ENCODE measurements at regions not wholly inside any gene's neighbourhood (a gene's known extent, or its start where the extent isn't known, plus 50 kb on each side); places are given as distances from the start of the nearest gene placed in this dataset.

- H3K9me3 ChIP-seq (ENCODE audit: control insufficient read depth in 2 of 2, insufficient read depth in 1 of 2, low read length in 1 of 2) = peaks cover 0 to 8% of the 10 kb centered on the region in 2 donors
- H3K4me3 ChIP-seq (ENCODE audit: low read length in 2 of 2) = no peak overlapping the region
- H3K4me1 ChIP-seq (ENCODE audit: control insufficient read depth in 2 of 2, insufficient read depth in 2 of 2, low read length in 2 of 2) = no peaks in the 10 kb centered on the region
- no peak overlapping the region for H3K27ac ChIP-seq (ENCODE audit: low read depth in 1 of 2, low read length in 1 of 2)
- H3K36me3 ChIP-seq (ENCODE audit: control insufficient read depth in 2 of 2, insufficient read depth in 2 of 2, low read length in 1 of 2) = no peaks in the 10 kb centered on the region
- DNase-seq (ENCODE audit: low read depth in 6 of 9, low spot score in 9 of 9) = no peak
- H3K27me3 ChIP-seq (ENCODE audit: control insufficient read depth in 2 of 2, insufficient read depth in 1 of 2, low read length in 1 of 2) = no peaks in the 10 kb centered on the region
- 95% methylated on average over 9 of the region's 9 CpGs for WGBS
Observed at GRCh38 chr7:98697485-98698240, 80.6 kb downstream of the NPTX2 start.

DNA sequence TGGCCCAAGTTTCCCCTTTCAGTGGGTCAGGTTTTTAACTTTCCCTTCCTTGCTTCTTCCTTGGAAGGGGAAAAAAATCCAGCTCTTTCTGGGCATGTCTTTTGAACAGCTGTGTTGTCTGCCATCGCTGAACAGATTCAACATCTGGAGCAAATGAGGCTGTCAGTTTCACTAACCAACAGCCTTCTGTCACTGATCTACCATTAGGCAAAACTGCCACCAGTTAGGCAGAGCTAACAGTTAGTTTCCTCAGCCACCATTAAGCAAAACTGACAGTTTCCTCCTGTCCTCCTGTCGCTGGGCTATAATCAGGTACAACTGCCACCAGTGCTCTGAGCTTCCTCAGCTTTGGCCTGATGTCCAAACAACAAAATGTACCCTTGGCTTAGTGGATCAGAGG, 81.9 kb downstream of the NPTX2 start:
- Histone ChIP-seq H3K9me3 (ENCODE audit: control insufficient read depth in 2 of 2, insufficient read depth in 1 of 2, low read length in 1 of 2) (no peaks in the 10 kb centered on the region), H3K27me3 (ENCODE audit: control insufficient read depth in 2 of 2, insufficient read depth in 1 of 2, low read length in 1 of 2) (peaks cover 0 to under 1% of the 10 kb centered on the region in 2 donors), H3K4me3 (ENCODE audit: low read length in 2 of 2) (no peak overlapping the region), H3K36me3 (ENCODE audit: control insufficient read depth in 2 of 2, insufficient read depth in 2 of 2, low read length in 1 of 2) (no peaks in the 10 kb centered on the region), H3K4me1 (ENCODE audit: control insufficient read depth in 2 of 2, insufficient read depth in 2 of 2, low read length in 2 of 2) (no peaks in the 10 kb centered on the region), H3K27ac (ENCODE audit: low read depth in 1 of 2, low read length in 1 of 2) (no peak overlapping the region)
- WGBS = 81% methylated on average over 2 of the region's 2 CpGs
- no peak for DNase-seq (ENCODE audit: low read depth in 6 of 9, low spot score in 9 of 9)

DNA sequence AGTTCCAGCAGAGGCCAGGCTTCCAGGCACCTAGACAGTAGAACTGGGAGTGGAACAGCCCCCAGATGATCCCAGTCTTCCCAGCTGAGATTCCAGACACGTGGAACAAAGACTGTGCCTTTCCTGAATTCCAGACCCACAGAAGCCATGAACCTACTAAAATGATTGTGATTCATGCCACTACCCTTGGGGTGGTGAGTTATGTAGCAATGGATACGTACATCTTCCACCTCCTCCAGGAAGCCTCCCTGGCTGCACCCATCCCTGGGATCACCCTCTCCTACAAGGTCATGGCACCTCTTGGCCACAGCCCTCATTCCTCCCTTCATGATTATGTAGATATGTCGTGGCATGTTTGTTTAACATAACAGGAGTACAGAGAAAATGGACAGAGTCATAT, 83.4 kb downstream of the NPTX2 start:
- peaks cover 0 to 2% of the 10 kb centered on the region in 2 donors for H3K27me3 ChIP-seq (ENCODE audit: control insufficient read depth in 2 of 2, insufficient read depth in 1 of 2, low read length in 1 of 2)
- no peaks in the 10 kb centered on the region for H3K9me3 ChIP-seq (ENCODE audit: control insufficient read depth in 2 of 2, insufficient read depth in 1 of 2, low read length in 1 of 2)
- WGBS = 80% methylated on average over 3 of the region's 3 CpGs
- no peaks in the 10 kb centered on the region for H3K36me3 ChIP-seq (ENCODE audit: control insufficient read depth in 2 of 2, insufficient read depth in 2 of 2, low read length in 1 of 2)
- no peak for DNase-seq (ENCODE audit: low read depth in 6 of 9, low spot score in 9 of 9)
- no peak overlapping the region for H3K4me3 ChIP-seq (ENCODE audit: low read length in 2 of 2)
- no peaks in the 10 kb centered on the region for H3K4me1 ChIP-seq (ENCODE audit: control insufficient read depth in 2 of 2, insufficient read depth in 2 of 2, low read length in 2 of 2)
- H3K27ac ChIP-seq (ENCODE audit: low read depth in 1 of 2, low read length in 1 of 2) = no peak overlapping the region

DNA sequence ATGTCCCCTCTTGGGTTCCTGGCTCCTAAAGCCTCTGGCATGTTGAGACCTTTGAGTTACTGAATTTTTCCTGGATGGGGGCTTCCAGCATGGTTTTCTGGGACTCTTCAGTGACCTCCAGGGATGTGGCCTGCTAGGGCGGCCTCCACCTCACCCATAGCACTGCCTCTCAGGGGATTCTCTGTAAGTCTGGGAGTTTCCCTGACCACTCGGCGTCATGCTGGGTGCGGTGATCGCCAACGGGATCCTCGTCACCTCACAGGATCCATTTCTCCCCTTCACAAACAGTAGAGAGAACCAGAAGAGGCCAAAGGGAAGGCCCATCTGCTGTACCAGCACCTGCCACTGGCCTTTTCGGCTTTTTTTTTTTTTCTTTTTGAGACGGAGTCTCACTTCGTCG, 84.3 kb downstream of the NPTX2 start:
- Histone ChIP-seq H3K27ac (ENCODE audit: low read depth in 1 of 2, low read length in 1 of 2) (no peak overlapping the region), H3K4me3 (ENCODE audit: low read length in 2 of 2) (no peak overlapping the region), H3K4me1 (ENCODE audit: control insufficient read depth in 2 of 2, insufficient read depth in 2 of 2, low read length in 2 of 2) (no peaks in the 10 kb centered on the region), H3K27me3 (ENCODE audit: control insufficient read depth in 2 of 2, insufficient read depth in 1 of 2, low read length in 1 of 2) (peaks cover 0 to 2% of the 10 kb centered on the region in 2 donors), H3K9me3 (ENCODE audit: control insufficient read depth in 2 of 2, insufficient read depth in 1 of 2, low read length in 1 of 2) (no peaks in the 10 kb centered on the region), H3K36me3 (ENCODE audit: control insufficient read depth in 2 of 2, insufficient read depth in 2 of 2, low read length in 1 of 2) (no peaks in the 10 kb centered on the region)
- WGBS = 95% methylated on average over 11 of the region's 11 CpGs
- no peak for DNase-seq (ENCODE audit: low read depth in 6 of 9, low spot score in 9 of 9)

DNA sequence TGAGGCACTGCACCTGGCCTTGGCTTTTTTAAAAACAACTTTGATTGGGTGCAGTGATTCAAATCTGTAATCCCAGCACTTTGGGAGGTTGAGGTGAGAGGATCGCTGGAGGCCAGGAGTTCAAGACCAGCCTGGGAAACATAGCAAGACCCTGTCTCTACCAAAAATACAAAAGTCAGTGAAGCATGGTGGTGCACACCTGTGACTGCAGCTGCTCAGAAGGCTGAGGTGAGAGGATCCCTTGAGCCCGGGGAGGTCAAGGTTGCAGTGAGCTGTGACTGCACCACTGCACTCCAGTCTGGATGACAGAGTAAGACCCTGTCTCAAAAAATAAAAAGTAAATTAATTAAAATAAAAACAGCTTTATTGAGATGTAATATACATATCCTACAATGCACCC, 84.9 kb downstream of the NPTX2 start:
- Histone ChIP-seq H3K4me3 (ENCODE audit: low read length in 2 of 2) (no peak overlapping the region), H3K27me3 (ENCODE audit: control insufficient read depth in 2 of 2, insufficient read depth in 1 of 2, low read length in 1 of 2) (peaks cover 0 to 2% of the 10 kb centered on the region in 2 donors), H3K27ac (ENCODE audit: low read depth in 1 of 2, low read length in 1 of 2) (no peak overlapping the region), H3K9me3 (ENCODE audit: control insufficient read depth in 2 of 2, insufficient read depth in 1 of 2, low read length in 1 of 2) (no peaks in the 10 kb centered on the region), H3K4me1 (ENCODE audit: control insufficient read depth in 2 of 2, insufficient read depth in 2 of 2, low read length in 2 of 2) (no peaks in the 10 kb centered on the region), H3K36me3 (ENCODE audit: control insufficient read depth in 2 of 2, insufficient read depth in 2 of 2, low read length in 1 of 2) (no peaks in the 10 kb centered on the region)
- no peak for DNase-seq (ENCODE audit: low read depth in 6 of 9, low spot score in 9 of 9)
- 94% methylated on average over 2 of the region's 2 CpGs for WGBS

DNA sequence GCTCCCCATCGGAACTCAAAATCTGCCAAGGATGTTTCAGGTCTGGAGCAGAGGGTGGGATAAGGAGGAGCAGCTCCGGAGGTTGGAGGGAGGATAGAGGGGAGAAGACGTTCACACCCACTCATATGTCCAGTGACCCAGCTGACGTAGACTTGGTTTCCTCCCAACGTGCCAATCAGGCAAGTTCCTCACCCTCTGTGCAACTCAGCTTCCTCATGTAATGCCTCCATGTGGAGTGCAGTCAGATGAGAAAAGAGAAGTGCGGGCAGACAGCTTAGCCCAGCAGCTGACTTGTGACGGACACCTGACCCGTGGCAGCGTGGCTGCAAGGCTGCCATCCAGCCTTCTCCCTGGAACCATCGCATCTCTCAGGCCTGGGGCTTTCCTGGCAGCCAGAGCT, 86.8 kb downstream of the NPTX2 start:
- Histone ChIP-seq H3K9me3 (ENCODE audit: control insufficient read depth in 2 of 2, insufficient read depth in 1 of 2, low read length in 1 of 2) (no peaks in the 10 kb centered on the region), H3K4me1 (ENCODE audit: control insufficient read depth in 2 of 2, insufficient read depth in 2 of 2, low read length in 2 of 2) (no peaks in the 10 kb centered on the region), H3K27ac (ENCODE audit: low read depth in 1 of 2, low read length in 1 of 2) (no peak overlapping the region), H3K4me3 (ENCODE audit: low read length in 2 of 2) (no peak overlapping the region), H3K36me3 (ENCODE audit: control insufficient read depth in 2 of 2, insufficient read depth in 2 of 2, low read length in 1 of 2) (no peaks in the 10 kb centered on the region), H3K27me3 (ENCODE audit: control insufficient read depth in 2 of 2, insufficient read depth in 1 of 2, low read length in 1 of 2) (peaks cover 0 to 2% of the 10 kb centered on the region in 2 donors)
- 41% methylated on average over 10 of the region's 10 CpGs for WGBS
- no peak for DNase-seq (ENCODE audit: low read depth in 6 of 9, low spot score in 9 of 9)

DNA sequence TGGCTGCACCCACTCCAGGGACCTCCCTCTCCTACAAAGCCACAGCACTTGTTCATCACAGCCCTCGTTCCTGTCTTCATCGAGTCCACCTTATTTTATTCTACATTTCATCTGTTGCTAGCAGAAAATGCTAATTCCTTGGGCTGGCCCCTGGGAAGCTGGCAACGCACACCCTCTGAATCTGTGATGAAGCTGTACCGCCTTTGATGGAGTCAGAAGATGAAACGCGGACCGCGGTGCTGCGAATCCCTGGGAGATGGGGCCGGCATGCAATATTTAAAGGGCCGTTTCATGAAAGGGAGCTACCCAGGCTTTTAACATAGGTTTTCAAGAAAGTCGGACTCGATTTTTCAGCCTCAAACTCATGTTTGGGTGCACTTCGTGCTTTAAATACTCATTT, 88.5 kb downstream of the NPTX2 start:
- Histone ChIP-seq H3K27me3 (ENCODE audit: control insufficient read depth in 2 of 2, insufficient read depth in 1 of 2, low read length in 1 of 2) (peaks cover 0 to 2% of the 10 kb centered on the region in 2 donors), H3K36me3 (ENCODE audit: control insufficient read depth in 2 of 2, insufficient read depth in 2 of 2, low read length in 1 of 2) (no peaks in the 10 kb centered on the region), H3K9me3 (ENCODE audit: control insufficient read depth in 2 of 2, insufficient read depth in 1 of 2, low read length in 1 of 2) (no peaks in the 10 kb centered on the region), H3K4me1 (ENCODE audit: control insufficient read depth in 2 of 2, insufficient read depth in 2 of 2, low read length in 2 of 2) (no peaks in the 10 kb centered on the region), H3K27ac (ENCODE audit: low read depth in 1 of 2, low read length in 1 of 2) (no peak overlapping the region), H3K4me3 (ENCODE audit: low read length in 2 of 2) (no peak overlapping the region)
- no peak for DNase-seq (ENCODE audit: low read depth in 6 of 9, low spot score in 9 of 9)
- 64% methylated on average over 14 of the region's 14 CpGs for WGBS

DNA sequence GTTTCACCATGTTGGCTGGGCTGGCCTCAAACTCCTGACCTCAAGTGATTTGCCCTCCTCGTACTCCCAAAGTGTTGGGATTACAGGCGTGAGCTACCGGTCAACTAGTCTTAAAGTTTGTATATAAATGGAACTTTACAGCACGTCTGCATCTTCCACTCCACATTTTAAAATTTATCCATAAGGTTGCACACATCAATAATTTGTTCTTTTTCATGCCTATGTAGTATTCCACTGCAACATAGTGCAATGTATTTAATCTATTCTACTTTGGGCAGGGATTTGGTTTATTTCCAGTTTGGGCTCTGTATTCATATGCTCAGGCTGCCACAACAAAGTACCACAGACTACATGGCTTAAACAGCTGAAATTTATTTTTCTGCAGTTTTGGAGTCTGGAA, 90.0 kb downstream of the NPTX2 start:
- no peak for DNase-seq (ENCODE audit: low read depth in 6 of 9, low spot score in 9 of 9)
- no peak overlapping the region for H3K4me3 ChIP-seq (ENCODE audit: low read length in 2 of 2)
- WGBS = 86% methylated on average over 4 of the region's 4 CpGs

GRCh38 chr7:98711945-98712344, 94.9 kb downstream of the NPTX2 start:
- no peak for DNase-seq (ENCODE audit: low read depth in 6 of 9, low spot score in 9 of 9)
- Histone ChIP-seq H3K27me3 (ENCODE audit: control insufficient read depth in 2 of 2, insufficient read depth in 1 of 2, low read length in 1 of 2) (no peaks in the 10 kb centered on the region), H3K4me3 (ENCODE audit: low read length in 2 of 2) (no peak overlapping the region), H3K36me3 (ENCODE audit: control insufficient read depth in 2 of 2, insufficient read depth in 2 of 2, low read length in 1 of 2) (no peaks in the 10 kb centered on the region), H3K9me3 (ENCODE audit: control insufficient read depth in 2 of 2, insufficient read depth in 1 of 2, low read length in 1 of 2) (no peaks in the 10 kb centered on the region), H3K27ac (ENCODE audit: low read depth in 1 of 2, low read length in 1 of 2) (no peak overlapping the region), H3K4me1 (ENCODE audit: control insufficient read depth in 2 of 2, insufficient read depth in 2 of 2, low read length in 2 of 2) (no peaks in the 10 kb centered on the region)
- WGBS = 94% methylated on average over 10 of the region's 10 CpGs

More for the DNA sequence above, 90.0 kb downstream of the NPTX2 start:
- no peaks in the 10 kb centered on the region for H3K4me1 ChIP-seq (ENCODE audit: control insufficient read depth in 2 of 2, insufficient read depth in 2 of 2, low read length in 2 of 2)
- H3K9me3 ChIP-seq (ENCODE audit: control insufficient read depth in 2 of 2, insufficient read depth in 1 of 2, low read length in 1 of 2) = no peaks in the 10 kb centered on the region
- no peak overlapping the region for H3K27ac ChIP-seq (ENCODE audit: low read depth in 1 of 2, low read length in 1 of 2)
- no peaks in the 10 kb centered on the region for H3K36me3 ChIP-seq (ENCODE audit: control insufficient read depth in 2 of 2, insufficient read depth in 2 of 2, low read length in 1 of 2)
- H3K27me3 ChIP-seq (ENCODE audit: control insufficient read depth in 2 of 2, insufficient read depth in 1 of 2, low read length in 1 of 2) = peaks cover 0 to 2% of the 10 kb centered on the region in 2 donors
